GM18505 (cell line): ENCODE measurements at regions not wholly inside any gene's neighbourhood (a gene's known extent, or its start where the extent isn't known, plus 50 kb on each side); places are given as distances from the start of the nearest gene placed in this dataset.
"Not testable (repeated sequence)": the region's sequence is repeated elsewhere in the genome, so short reads cannot be mapped to it uniquely, and the experiment has no call there.

Experiments
- ATAC-seq: cut with Tn5 transposase; IDR thresholded peaks from one replicate; pipeline ENCODE4 v1.9.1; 2021; ENCODE audit not compliant: unreplicated experiment
- POLR2A ChIP-seq: IDR thresholded peaks from 4 replicates; pipeline ENCODE4 v1.6.1; 2011; ENCODE audit warnings: borderline replicate concordance; ENCODE audit not compliant: insufficient read depth, insufficient read length; ENCODE audit errors: extremely low read depth

DNA sequence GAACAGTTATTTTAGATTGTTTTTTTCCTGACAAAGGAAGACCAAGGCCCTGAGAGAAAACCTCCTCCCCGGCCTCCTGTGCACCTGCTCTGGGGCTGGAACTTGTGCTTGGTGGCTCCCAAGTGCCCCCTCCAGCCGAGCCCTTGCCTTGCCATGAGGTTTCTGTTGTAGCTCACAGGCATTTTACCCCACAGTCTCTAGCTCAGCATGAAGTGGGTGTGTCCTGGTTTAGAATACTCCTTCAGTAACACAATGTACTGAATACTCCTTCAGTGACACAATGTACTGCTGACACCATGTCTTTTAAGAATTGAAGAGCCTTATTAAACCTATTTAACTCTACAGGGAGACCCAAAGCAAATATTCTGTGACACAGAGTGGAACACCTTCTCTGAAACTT is 116.1 kb downstream of the OR4M2 start:
- not testable (repeated sequence) for ATAC-seq

DNA sequence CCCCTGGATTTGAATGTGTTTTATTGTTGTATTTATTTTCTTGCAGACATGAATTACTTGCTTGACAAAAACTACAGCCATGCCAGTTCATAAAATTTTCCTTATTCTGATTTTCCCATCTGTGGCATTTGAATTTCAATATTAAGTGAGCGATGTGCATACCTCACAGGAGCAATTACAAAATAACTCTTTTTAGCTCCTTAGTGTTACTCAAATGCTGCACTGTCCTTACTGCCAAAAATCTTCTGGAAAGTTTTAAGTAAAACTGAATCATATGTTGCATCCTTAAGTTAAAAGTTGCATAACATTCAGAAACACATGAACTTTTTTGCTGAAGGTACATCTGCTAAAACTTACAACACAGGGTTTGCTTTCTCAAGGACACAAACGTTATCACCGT is 120.1 kb downstream of the OR4M2 start:
- ATAC-seq = not testable (repeated sequence)

DNA sequence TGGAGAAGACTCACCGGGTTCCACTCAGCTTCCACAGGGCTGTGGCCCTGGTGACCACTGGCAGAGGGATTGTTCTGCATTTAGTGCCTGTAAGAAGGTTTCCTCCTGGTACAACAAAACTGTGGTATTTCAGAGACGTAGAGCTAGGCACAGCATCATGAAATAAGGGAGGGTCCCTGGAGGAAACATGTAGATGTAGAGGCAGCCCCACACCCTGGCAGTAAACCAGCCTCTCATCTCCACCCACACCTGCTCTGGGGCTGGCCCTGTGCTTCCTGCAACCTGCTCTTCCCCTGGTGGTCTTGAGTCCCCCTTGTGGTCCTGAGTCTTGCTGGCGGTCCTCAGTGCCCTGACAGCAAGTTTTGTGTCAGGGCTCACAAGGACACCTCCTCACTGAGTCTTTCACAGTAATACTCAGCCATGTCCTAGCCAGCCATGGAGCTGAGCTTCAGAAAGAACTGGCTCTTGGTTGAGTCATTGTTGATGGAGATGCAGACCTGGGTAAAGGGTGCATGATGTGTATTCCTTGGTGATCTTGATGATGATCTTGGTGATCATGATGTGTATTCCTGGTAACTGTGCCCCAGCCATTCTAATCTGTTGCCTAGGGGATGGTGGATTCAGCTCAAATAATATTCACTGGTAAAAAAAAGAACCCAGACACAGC is 121.8 kb downstream of the OR4M2 start:
- ATAC-seq = not testable (repeated sequence)

DNA sequence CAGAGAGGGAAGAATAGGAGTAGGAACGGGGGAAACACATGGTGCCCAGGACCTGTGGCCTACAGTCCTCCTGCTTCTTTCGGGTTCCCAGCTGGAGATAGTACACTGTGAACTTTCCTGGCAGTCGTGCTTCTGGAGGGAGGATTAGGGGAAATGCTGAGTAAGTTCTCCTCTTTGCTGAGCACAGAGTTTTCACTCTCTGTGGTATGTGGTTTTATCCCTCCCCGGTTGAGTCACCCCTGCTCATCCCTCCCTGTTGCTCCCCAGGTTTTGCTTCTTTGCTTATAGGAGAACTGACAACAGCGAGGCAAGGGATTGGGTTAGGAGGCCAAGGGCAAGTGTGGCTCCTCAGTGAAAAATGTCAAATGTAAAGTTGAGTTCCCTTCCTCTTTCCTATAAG is 122.9 kb downstream of the OR4M2 start:
- not testable (repeated sequence) for ATAC-seq

DNA sequence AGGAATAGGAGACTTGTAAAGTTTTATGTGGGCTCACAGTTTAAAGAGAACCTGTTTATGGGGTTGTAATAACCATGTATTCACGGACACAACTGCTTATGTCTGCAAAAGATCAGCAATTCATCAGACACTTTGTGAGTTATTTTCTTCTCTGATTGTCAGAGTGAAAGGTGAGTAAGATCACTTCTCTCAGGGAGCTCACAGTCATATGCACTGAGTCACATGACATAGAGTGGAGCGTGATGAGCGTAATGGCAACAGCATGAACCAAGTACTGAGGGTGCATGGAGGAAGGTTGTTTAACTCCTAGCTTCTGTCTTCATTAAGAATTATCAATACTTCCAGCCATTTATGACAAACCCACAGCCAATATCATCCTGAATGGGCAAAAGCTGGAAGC is 128.8 kb downstream of the OR4M2 start:
- not testable (repeated sequence) for ATAC-seq

DNA sequence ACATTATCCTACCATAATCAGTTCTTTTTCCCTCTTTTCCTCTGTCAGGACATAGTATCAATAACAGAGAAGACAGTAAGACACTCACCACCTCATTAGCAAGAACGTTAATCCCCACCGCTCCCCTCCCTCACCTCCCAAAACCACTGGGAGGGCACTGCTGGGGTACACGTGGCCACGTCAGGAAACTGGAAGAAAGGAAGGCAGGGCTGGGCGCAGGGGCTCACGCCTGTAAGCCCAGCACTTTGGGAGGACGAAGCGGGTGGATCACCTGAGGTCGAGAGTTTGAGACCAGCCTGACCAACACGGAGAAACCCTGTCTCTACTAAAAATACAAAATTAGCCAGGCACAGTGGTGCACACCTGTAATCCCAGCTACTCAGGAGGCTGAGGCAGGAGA is 142.3 kb downstream of the OR4M2 start:
- ATAC-seq = not testable (repeated sequence)

DNA sequence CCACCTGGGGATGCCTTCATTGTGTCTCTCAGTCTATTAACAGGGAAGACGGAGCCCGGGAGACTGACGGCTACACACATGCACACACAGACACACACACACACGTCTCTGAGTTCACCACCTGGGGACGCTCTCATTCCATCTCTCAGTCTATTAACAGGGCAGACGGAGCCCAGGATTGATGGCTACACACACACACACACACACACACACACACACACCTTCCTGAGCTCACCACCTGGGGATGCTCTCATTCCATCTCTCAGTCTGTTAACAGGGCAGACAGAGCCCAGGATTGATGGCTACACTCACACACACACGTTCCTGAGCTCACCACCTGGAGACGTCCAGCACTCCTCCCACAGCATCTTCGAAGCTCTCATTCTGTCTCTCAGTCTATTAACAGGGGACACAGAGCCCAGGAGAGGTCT is 143.9 kb downstream of the OR4M2 start:
- ATAC-seq = no peak

DNA sequence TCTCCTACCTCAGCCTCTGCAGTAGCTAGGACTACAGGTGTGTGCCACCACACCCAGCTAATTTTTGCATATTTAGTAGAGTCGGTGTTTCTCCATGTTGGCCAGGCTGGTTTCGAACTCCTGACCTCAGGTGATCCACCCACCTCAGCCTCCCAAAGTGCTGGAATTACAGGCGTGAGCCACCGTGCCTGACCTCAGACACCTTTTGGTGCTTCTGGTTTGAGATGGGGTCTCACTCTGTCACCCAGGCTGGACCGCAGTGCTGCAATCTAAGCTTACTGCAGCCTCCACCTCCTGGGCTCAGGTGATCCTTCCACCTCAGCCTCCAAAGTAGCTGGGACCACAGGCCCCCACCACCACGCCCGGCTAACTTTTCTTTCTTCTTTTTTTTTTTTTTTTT is 144.6 kb downstream of the OR4M2 start:
- ATAC-seq = not testable (repeated sequence)

More for the DNA sequence above, 143.9 kb downstream of the OR4M2 start:
- TF ChIP-seq POLR2A = no peak

DNA sequence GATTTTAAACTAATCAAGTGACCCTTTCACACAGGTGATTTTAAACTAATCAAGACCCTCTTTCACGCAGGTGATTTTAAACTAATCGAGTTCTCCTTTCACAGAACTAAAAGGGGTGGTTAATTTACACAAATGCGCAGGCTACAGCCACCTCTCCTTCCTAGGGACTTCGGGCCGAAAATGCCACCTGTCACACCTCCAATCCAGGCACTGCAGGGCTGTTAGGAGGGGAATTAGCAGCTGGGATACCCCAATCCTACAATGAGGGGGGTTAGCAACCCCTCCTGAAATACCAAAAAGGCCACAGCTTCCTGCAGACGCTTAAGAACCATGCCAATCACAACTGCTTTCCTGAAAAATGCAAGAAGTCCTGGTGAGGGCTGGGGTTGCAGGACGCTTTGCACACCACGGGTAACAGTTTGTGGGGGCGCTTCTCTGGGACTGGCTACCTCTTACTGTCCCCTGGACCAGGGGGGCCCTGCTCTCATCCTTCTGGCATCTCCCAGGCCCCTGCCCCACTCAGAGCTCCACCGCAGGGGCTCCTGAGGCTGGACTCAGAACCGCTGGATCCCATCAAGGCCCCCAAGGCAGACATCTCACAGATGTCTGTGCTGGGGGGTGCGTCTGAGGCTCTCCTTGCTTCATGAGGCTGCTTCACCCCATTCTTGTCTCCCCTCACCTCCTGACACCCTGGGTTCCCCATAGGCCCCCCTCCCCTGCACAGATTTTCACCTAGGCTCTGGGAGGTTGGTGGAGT is 145.9 kb downstream of the OR4M2 start:
- TF ChIP-seq POLR2A = no peak
- no peak for ATAC-seq

DNA sequence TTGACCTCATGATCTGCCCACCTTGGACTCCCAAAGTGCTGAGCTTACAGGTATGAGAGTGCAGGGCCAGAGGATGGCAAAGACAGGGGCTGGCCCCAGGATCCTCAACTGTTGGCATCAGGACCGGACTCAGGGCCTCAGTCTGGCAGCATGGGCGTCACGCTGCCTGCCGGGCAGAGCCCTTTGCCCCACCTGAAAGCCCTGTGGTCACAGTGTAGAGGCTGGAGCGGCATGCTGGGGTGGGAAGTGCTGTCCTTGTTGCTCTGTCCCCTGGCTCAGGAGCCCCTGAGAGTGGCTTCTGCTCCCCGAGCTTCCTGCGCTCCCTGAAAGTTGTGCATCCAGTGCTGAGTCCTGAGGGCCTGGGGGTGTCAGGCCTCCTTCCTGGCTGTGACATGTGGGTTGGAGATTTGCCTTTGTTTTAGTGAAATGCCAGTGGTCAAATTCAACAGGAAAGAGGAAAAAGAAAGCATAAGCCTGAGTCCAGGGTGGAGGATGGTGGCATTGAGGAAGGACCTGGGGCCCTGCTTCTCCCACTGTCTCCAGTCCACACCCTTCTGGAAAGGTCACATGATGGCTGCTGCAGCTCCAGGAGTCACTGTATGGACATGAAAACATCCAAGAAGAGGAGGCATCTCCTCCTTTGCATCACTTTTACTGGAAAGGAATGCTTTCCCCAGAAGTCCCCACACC is 147.2 kb downstream of the OR4M2 start:
- no peak for TF ChIP-seq POLR2A

DNA sequence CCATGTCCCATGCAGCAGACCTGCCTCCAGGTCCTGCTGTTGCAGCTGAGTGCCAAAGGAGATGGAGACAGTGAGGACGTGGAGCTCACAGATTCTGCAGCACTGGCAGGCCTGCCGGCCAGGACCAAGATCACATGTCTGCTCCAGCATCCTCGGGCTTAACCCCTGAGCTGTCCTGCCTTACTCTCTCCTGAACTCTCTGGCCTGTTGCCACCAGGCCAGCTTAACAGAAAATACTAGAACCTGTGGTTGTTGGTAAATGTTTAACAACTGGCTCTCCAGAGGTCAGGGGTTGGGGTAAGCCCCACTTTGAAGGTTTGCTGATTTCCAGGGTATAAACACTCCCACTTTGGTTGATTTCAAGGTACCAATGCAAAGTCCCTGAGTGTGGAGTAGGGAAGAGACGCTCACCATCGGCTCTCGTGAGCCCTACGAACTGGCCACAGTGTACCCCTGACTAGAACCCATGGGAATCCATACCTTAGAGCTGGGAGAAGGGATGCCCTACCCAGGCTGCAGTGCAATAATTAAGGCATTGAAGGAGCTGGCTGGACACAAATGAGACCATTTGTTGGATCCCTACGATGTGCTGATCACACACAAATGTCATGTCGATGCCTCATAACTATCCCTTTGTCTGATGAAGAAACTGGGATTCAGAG is 147.9 kb downstream of the OR4M2 start:
- ATAC-seq = no peak
- TF ChIP-seq POLR2A = no peak

More for the DNA sequence above, 147.2 kb downstream of the OR4M2 start:
- no peak for ATAC-seq

DNA sequence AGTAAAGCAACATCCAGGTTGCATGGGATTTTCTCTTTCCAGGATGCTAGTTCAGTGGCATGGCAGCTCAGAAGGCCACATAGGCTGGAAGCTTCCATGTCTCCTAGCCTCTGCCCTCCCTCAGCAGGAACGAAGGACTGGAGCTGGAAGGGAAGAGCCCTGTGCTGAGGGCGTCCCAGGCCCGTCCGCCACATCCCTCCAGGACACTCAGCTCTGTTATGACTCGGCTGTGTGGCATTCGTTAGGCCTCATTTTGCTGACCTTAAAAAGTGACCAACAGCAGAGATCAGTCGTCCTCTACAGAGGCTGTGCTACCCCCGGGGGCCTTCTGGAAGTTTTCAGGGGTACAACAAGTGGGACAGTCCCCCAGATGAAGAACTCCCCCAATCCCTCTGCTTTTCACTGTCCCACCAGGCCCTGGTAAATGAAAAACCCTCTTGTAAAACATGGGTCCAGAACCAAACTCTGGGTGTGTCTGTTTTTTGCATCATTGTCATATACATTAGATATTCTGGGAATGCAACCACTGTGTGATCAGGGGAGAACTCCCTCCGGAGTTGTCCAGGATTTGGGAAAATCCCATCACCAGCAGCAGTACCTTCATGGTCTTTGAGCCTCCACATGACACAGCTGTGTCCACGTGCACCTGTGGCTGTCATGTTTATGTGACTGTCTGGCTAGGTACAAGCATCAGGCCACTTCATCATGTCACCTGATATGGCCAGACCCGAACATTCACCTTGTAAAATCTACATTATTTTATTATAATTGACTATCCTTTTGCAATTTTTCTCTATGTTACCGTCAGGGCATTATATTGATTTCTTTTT is 149.9 kb downstream of the OR4M2 start:
- ATAC-seq = no peak
- no peak for TF ChIP-seq POLR2A

DNA sequence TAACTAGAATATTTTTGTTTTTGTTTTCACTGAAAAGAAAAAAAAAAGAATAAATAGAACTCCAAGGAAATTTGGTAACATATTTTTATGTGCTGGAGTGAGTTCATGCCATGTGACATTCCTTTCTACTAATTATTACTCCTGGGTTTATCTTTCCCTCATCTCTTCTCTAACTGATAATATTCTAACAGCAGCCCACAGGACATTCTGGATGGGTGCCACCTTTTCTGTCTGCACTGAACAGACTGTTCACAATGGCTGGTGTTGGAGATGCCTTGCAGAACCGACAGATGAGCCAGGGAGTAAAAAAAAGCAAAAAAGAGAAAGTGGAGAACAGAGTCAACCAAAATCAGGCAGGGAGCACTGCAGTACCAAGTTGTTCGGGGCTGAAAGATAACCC is 151.3 kb downstream of the OR4M2 start:
- no peak for TF ChIP-seq POLR2A
- no peak for ATAC-seq
